Gastrocnemius medialis (tissue), 4 donors: ENCODE measurements at regions not wholly inside any gene's neighbourhood (a gene's known extent, or its start where the extent isn't known, plus 50 kb on each side); places are given as distances from the start of the nearest gene placed in this dataset.
A peak's percentile ranks its signal among the peaks of the same experiment; 100 is the strongest.

Source experiments
- CTCF ChIP-seq, 5 experiments: fragments of 450-650 bp in 3 of 5; fragments of 200-600 bp in 2 of 5; sonication (generic) in 2 of 5; IDR thresholded peaks in 4 of 5; conservative IDR thresholded peaks in 1 of 5; 1 replicate in 4 of 5; 2 replicates in 1 of 5; pipeline ENCODE4 v1.5.1; 2016 to 2019; ENCODE audit warnings: antibody characterized with exemption in 5 of 5, mild to moderate bottlenecking in 3 of 5, moderate library complexity in 3 of 5
- POLR2A ChIP-seq, 2 donors: fragments of 450-650 bp; IDR thresholded peaks; one replicate each; pipeline ENCODE4 v1.6.1; 2017; ENCODE audit warnings: antibody characterized with exemption in 2 of 2, mild to moderate bottlenecking in 2 of 2, moderate library complexity in 2 of 2

- peak in 2 of 5 experiments; percentile 5 to 15 for TF ChIP-seq CTCF (IDR thresholded peaks at IDR 0.05 in 4 of 5, conservative IDR thresholded peaks at IDR 0.05 in 1 of 5)
- peak; percentile 31 to 55 for TF ChIP-seq POLR2A (IDR thresholded peaks at IDR 0.05)
Measured at GRCh38 chr3:150094150-150094933, 123.6 kb upstream of the PFN2 start.
